Spleen (tissue), 7 donors: ENCODE measurements at regions not wholly inside any gene's neighbourhood (a gene's known extent, or its start where the extent isn't known, plus 50 kb on each side); places are given as distances from the start of the nearest gene placed in this dataset.

Experiments used
- POLR2A ChIP-seq, 3 donors: fragments of 450-650 bp; IDR thresholded peaks; one replicate each; pipeline ENCODE4 v1.5.1; 2017; ENCODE audit warnings: antibody characterized with exemption in 3 of 3, mild to moderate bottlenecking in 1 of 3
- POLR2AphosphoS5 ChIP-seq, 3 donors: sonication (generic); formaldehyde crosslinking; IDR thresholded peaks; one replicate each; pipeline ENCODE4 v1.5.1; 2017; ENCODE audit warnings: antibody characterized with exemption in 3 of 3
- TF ChIP-seq, protein P1 (sequence below), 11 experiments: fragments of 200-600 bp in 7 of 11; fragments of 450-650 bp in 4 of 11; sonication (generic) in 4 of 11; IDR thresholded peaks in 8 of 11; conservative IDR thresholded peaks in 3 of 11; 1 replicate in 7 of 11; 2 replicates in 4 of 11; pipeline versions ENCODE4 v1.4.0 to v1.8.0; 2016 to 2021; ENCODE audit warnings: antibody characterized with exemption in 11 of 11, inconsistent platforms in 4 of 11, mild to moderate bottlenecking in 1 of 11
- donor health status: DM: no; HTN: no; CAD: no; lungs with moderate emphysema.
- donor health status: DM: no; HTN: no; CAD: no.
- donor health status: DM: no; HTN: no; CAD: no.

DNA sequence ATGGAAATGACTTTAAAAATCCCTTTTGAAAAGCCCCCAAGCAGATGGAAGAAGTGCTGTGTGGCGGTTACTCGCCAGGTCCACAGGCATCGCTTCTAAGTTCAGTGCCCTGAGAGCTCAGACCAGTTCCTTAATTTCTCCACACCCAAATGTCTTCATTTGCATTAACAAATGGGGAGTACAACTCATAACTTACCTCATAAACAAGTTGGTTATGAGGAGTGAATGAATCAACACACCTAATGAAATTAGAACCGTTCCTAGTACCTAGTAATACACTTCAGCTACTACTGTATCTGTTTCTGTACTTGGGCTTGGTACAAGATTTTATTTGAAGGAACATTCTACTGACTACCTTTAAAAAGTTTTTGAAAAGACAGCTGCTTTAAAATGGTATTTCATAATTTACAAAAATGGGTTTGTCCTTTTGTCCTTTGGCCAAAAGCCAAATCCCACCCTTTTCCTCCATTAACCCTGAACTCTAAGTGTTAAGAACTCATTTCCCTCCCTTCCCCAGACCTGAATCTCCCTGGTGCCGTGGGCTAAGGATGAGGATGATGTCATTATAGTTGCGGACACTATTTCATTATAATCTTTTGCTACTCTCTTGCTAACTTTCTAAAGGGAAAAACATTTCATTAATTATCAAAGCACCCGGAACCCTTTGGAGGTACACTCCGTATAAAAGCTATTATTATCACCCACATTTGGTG lies 221.5 kb upstream of the CELF2 start:
- TF ChIP-seq, protein P1, sequence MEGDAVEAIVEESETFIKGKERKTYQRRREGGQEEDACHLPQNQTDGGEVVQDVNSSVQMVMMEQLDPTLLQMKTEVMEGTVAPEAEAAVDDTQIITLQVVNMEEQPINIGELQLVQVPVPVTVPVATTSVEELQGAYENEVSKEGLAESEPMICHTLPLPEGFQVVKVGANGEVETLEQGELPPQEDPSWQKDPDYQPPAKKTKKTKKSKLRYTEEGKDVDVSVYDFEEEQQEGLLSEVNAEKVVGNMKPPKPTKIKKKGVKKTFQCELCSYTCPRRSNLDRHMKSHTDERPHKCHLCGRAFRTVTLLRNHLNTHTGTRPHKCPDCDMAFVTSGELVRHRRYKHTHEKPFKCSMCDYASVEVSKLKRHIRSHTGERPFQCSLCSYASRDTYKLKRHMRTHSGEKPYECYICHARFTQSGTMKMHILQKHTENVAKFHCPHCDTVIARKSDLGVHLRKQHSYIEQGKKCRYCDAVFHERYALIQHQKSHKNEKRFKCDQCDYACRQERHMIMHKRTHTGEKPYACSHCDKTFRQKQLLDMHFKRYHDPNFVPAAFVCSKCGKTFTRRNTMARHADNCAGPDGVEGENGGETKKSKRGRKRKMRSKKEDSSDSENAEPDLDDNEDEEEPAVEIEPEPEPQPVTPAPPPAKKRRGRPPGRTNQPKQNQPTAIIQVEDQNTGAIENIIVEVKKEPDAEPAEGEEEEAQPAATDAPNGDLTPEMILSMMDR (IDR thresholded peaks at IDR 0.05 in 8 of 11, conservative IDR thresholded peaks at IDR 0.05 in 3 of 11): no peak
- no peak for TF ChIP-seq POLR2A (IDR thresholded peaks at IDR 0.05)
- TF ChIP-seq POLR2AphosphoS5 (IDR thresholded peaks at IDR 0.05): no peak
